ENCODE measurements at regions not wholly inside any gene's neighbourhood (a gene's known extent, or its start where the extent isn't known, plus 50 kb on each side); places are given as distances from the start of the nearest gene placed in this dataset.

- H3K9me3 ChIP-seq (ENCODE audit: control insufficient read depth, low read length) = no peaks in the 10 kb centered on the region
- H3K9ac ChIP-seq = no peak overlapping the region
- no peak for TF ChIP-seq CTCF (IDR thresholded peaks at IDR 0.05)
Observed at GRCh38 chr2:88296247-88296646, 126.1 kb downstream of the THNSL2 start.

GRCh38 chr2:88283886-88284592 lies 113.9 kb downstream of the THNSL2 start:
- no peaks in the 10 kb centered on the region for H3K9me3 ChIP-seq (ENCODE audit: control insufficient read depth, low read length)
- H3K9ac ChIP-seq = no peak overlapping the region
- no peaks in the 10 kb centered on the region for H3K36me3 ChIP-seq (ENCODE audit: control insufficient read depth, insufficient read depth, low read length)
- no peaks in the 10 kb centered on the region for H3K79me2 ChIP-seq
- TF ChIP-seq CTCF (IDR thresholded peaks at IDR 0.05) = no peak
- no peak overlapping the region for H3K4me2 ChIP-seq (ENCODE audit: low read length)
- H3K4me3 ChIP-seq (ENCODE audit: low read depth, low read length) = no peak overlapping the region
- no peak overlapping the region for H3K27ac ChIP-seq
- H2AFZ ChIP-seq = no peak overlapping the region
- no peaks in the 10 kb centered on the region for H3K27me3 ChIP-seq (ENCODE audit: control insufficient read depth, insufficient read depth, low read length)
- H3K4me1 ChIP-seq = no peaks in the 10 kb centered on the region

More at GRCh38 chr2:88296247-88296646, 126.1 kb downstream of the THNSL2 start:
- no peaks in the 10 kb centered on the region for H3K36me3 ChIP-seq (ENCODE audit: control insufficient read depth, insufficient read depth, low read length)
- H3K27me3 ChIP-seq (ENCODE audit: control insufficient read depth, insufficient read depth, low read length) = no peaks in the 10 kb centered on the region
- H3K27ac ChIP-seq = no peak overlapping the region
- H2AFZ ChIP-seq = no peak overlapping the region
- no peaks in the 10 kb centered on the region for H3K4me1 ChIP-seq
- H3K4me3 ChIP-seq (ENCODE audit: low read depth, low read length) = no peak overlapping the region
- no peaks in the 10 kb centered on the region for H3K79me2 ChIP-seq
- no peak overlapping the region for H3K4me2 ChIP-seq (ENCODE audit: low read length)

- TF ChIP-seq CTCF (IDR thresholded peaks at IDR 0.05) = no peak
- H3K27ac ChIP-seq = no peak overlapping the region
- H3K4me1 ChIP-seq = no peaks in the 10 kb centered on the region
- H3K27me3 ChIP-seq (ENCODE audit: control insufficient read depth, insufficient read depth, low read length) = no peaks in the 10 kb centered on the region
- no peaks in the 10 kb centered on the region for H3K36me3 ChIP-seq (ENCODE audit: control insufficient read depth, insufficient read depth, low read length)
- H3K9me3 ChIP-seq (ENCODE audit: control insufficient read depth, low read length) = no peaks in the 10 kb centered on the region
- no peak overlapping the region for H2AFZ ChIP-seq
- no peak overlapping the region for H3K4me2 ChIP-seq (ENCODE audit: low read length)
- H3K4me3 ChIP-seq (ENCODE audit: low read depth, low read length) = no peak overlapping the region
- no peak overlapping the region for H3K9ac ChIP-seq
- no peaks in the 10 kb centered on the region for H3K79me2 ChIP-seq
Observed at GRCh38 chr2:88281302-88282217, 111.4 kb downstream of the THNSL2 start.

- Histone ChIP-seq H3K9ac (no peak overlapping the region), H3K4me3 (ENCODE audit: low read depth, low read length) (no peak overlapping the region), H3K36me3 (ENCODE audit: control insufficient read depth, insufficient read depth, low read length) (no peaks in the 10 kb centered on the region), H3K9me3 (ENCODE audit: control insufficient read depth, low read length) (no peaks in the 10 kb centered on the region), H3K27me3 (ENCODE audit: control insufficient read depth, insufficient read depth, low read length) (no peaks in the 10 kb centered on the region), H3K4me2 (ENCODE audit: low read length) (no peak overlapping the region), H3K4me1 (no peaks in the 10 kb centered on the region), H2AFZ (no peak overlapping the region), H3K79me2 (no peaks in the 10 kb centered on the region), H3K27ac (no peak overlapping the region)
- TF ChIP-seq CTCF (IDR thresholded peaks at IDR 0.05) = no peak
Observed at GRCh38 chr2:88269836-88270235, 99.7 kb downstream of the THNSL2 start.
